C4-2B (cell line): ENCODE measurements at regions not wholly inside any gene's neighbourhood (a gene's known extent, or its start where the extent isn't known, plus 50 kb on each side); places are given as distances from the start of the nearest gene placed in this dataset.
"Not testable (repeated sequence)": the region's sequence is repeated elsewhere in the genome, so short reads cannot be mapped to it uniquely, and the experiment has no call there.

Experiments
- CTCF ChIP-seq: fragments of 450-650 bp; conservative IDR thresholded peaks from 2 replicates; pipeline ENCODE4 v1.5.1; 2017; ENCODE audit warnings: mild to moderate bottlenecking
- ZFX ChIP-seq: fragments of 450-650 bp; IDR thresholded peaks from 2 replicates; pipeline ENCODE4 v1.6.1; 2017

DNA sequence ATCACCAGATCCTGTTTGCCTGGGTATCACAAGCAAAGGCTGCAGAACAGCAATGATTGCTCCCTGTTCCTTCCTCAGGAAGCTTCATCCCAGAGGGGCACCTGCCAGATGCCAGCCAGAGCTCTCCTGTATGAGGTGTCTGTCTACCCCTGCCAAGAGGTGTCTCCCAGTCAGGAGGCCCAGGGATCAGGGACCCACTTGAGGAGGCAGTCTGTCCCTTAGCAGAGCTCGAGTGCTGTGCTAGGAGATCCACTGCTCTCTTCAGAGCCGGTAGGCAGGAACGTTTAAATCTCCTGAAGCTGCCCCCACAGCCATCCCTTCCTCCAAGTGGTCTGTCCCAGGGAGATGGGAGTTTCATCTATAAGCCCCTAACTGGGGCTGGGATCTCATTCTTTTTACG, 294.6 kb downstream of the BCAT1 start:
- TF ChIP-seq CTCF, ZFX: not testable (repeated sequence)
